Fibroblast of villous mesenchyme (primary cell): ENCODE measurements at regions not wholly inside any gene's neighbourhood (a gene's known extent, or its start where the extent isn't known, plus 50 kb on each side); places are given as distances from the start of the nearest gene placed in this dataset.

Experiments used
- DNase-seq: peaks from one replicate; pipeline ENCODE4 v3.0.0-alpha.2; 2010; ENCODE audit warnings: low read depth
- H3K4me3 ChIP-seq: 2 replicates; pipeline ENCODE4 v1.5.1; 2011; ENCODE audit warnings: low read depth, mild to moderate bottlenecking, low read length
- CTCF ChIP-seq: IDR thresholded peaks from 2 replicates; pipeline ENCODE4 v1.5.1; 2012; ENCODE audit warnings: low read depth, mild to moderate bottlenecking, low read length; ENCODE audit not compliant: insufficient read depth

GRCh38 chr9:117541181-117541580, 126.3 kb upstream of the ASTN2 start:
- no peak for DNase-seq
- H3K4me3 ChIP-seq = no peak overlapping the region
- no peak for TF ChIP-seq CTCF

- H3K4me3 ChIP-seq = no peak overlapping the region
- TF ChIP-seq CTCF = no peak
- DNase-seq = no peak
Observed at GRCh38 chr9:117535973-117536372, 121.1 kb upstream of the ASTN2 start.

GRCh38 chr9:117535434-117535833, 120.6 kb upstream of the ASTN2 start:
- DNase-seq = no peak
- TF ChIP-seq CTCF = no peak
- no peak overlapping the region for H3K4me3 ChIP-seq

GRCh38 chr9:117528225-117528624, 113.4 kb upstream of the ASTN2 start:
- no peak for DNase-seq
- H3K4me3 ChIP-seq = no peak overlapping the region
- TF ChIP-seq CTCF = no peak

GRCh38 chr9:117526674-117527073, 111.8 kb upstream of the ASTN2 start:
- no peak for DNase-seq
- TF ChIP-seq CTCF = no peak
- no peak overlapping the region for H3K4me3 ChIP-seq

- DNase-seq = no peak
- TF ChIP-seq CTCF = no peak
- H3K4me3 ChIP-seq = no peak overlapping the region
Observed at GRCh38 chr9:117523531-117524153, 108.8 kb upstream of the ASTN2 start.

GRCh38 chr9:117521293-117521692, 106.4 kb upstream of the ASTN2 start:
- no peak for TF ChIP-seq CTCF
- DNase-seq = no peak
- no peak overlapping the region for H3K4me3 ChIP-seq
